ENCODE measurements at regions not wholly inside any gene's neighbourhood (a gene's known extent, or its start where the extent isn't known, plus 50 kb on each side); places are given as distances from the start of the nearest gene placed in this dataset.
A peak's percentile ranks its signal among the peaks of the same experiment; 100 is the strongest.

GRCh38 chr11:28770806-28771205 lies 662.6 kb downstream of the METTL15 start:
- dilution Hi-C loops (cut with MboI; ENCODE audit: extremely low pct_ligation_motif_present, low sequenced_read_pairs) (no loop called here), intact Hi-C loops (cut with micrococcal nuclease) (no loop called here)
- FAIRE-seq (no peak), DNase-seq (ENCODE audit: low read depth, low spot score) (no peak)
- BruUV-seq (replicated peaks) = no TSS peak
- ChIA-PET CTCF (interaction anchor here (1.3 kb wide), 1 partner anchor 10 kb away, joined by 3 read pairs; no protein-coding TSS in a partner anchor), POLR2A (no interaction called here)
- H3K36me3 ChIP-seq (ENCODE audit: control insufficient read depth in 2 of 2, extremely low read depth in 1 of 2, insufficient read depth in 2 of 2, low read length in 2 of 2) = no peaks in the 10 kb centered on the region
- no peak overlapping the region for H3K9ac ChIP-seq (replicated peaks; ENCODE audit: extremely low read depth, insufficient read depth, low read length)
- no peaks in the 10 kb centered on the region for H4K20me1 ChIP-seq (replicated peaks; ENCODE audit: control insufficient read depth, extremely low read depth, insufficient read depth, low read length)
- H3K4me2 ChIP-seq (ENCODE audit: insufficient read depth, low read length) = no peak overlapping the region
- H3K9me1 ChIP-seq (replicated peaks; ENCODE audit: control insufficient read depth, extremely low read depth, insufficient read depth, low read length) = no peaks in the 10 kb centered on the region
- H3K9me3 ChIP-seq (replicated peaks; ENCODE audit: control insufficient read depth, insufficient read depth, low read length) = no peaks in the 10 kb centered on the region
- TF ChIP-seq CTCF (IDR thresholded peaks at IDR 0.05; ENCODE audit: extremely low read depth in 1 of 2, insufficient read depth in 1 of 2, low read depth in 1 of 2, low read length in 2 of 2) = no peak
- no peak for TF ChIP-seq EZH2 (IDR thresholded peaks at IDR 0.05; ENCODE audit: borderline replicate concordance, low read depth, low read length, severe bottlenecking)
- no peak for TF ChIP-seq POLR2AphosphoS5 (IDR thresholded peaks at IDR 0.05; ENCODE audit: insufficient read depth, low read depth, low read length)
- no peak for TF ChIP-seq FOS (IDR thresholded peaks at IDR 0.05; ENCODE audit: borderline replicate concordance, insufficient read depth, low read length)
- H3K4me1 ChIP-seq (ENCODE audit: control insufficient read depth, extremely low read depth, insufficient read depth, low read length) = peaks cover 15% of the 10 kb centered on the region
- H3K27me3 ChIP-seq (ENCODE audit: control insufficient read depth in 2 of 2, insufficient read depth in 2 of 2, low read length in 2 of 2) = no peaks in the 10 kb centered on the region
- H3K27ac ChIP-seq (ENCODE audit: insufficient read depth, low read depth, low read length) = no peak overlapping the region
- H3K79me2 ChIP-seq (ENCODE audit: control insufficient read depth, insufficient read depth, low read length) = peaks cover 30% of the 10 kb centered on the region
- H3K4me3 ChIP-seq (replicated peaks in 1 of 3; ENCODE audit: insufficient read depth in 1 of 3, low read depth in 1 of 3, low read length in 3 of 3) = no peak overlapping the region
- no peak overlapping the region for H2AFZ ChIP-seq (ENCODE audit: low read depth, low read length)

DNA sequence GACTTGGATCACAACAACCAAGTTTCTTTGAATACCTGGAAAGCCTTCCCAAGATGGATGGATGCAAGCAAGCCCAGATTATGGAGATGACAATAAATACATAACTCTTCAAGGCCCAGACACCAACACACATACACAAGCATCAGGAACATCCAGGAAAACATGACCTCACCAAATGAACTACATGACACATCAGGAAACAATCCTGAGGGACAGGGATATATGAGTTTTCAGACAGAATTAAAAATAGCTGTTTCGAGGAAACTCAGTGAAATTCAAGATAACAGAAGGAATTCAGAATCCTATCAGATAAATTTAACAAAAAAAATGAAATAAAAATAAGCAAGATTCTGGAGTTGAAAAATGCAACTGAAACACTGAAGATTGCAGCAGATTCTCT lies 659.4 kb downstream of the METTL15 start:
- intact Hi-C loops (cut with micrococcal nuclease) = loop anchor here (1.0 kb wide), 3 partner anchors 10 to 352 kb away; no protein-coding TSS in a partner anchor
- ChIA-PET CTCF (interaction anchor here (0.8 to 2.3 kb wide), 7 partner anchors 10 to 1069 kb away, joined by 3 to 9 read pairs (median 3); no protein-coding TSS in a partner anchor), POLR2A (no interaction called here)
- peak overlapping the region; percentile 72 for H3K9ac ChIP-seq (replicated peaks; ENCODE audit: extremely low read depth, insufficient read depth, low read length)
- no peak overlapping the region for H3K4me3 ChIP-seq (replicated peaks in 1 of 3; ENCODE audit: insufficient read depth in 1 of 3, low read depth in 1 of 3, low read length in 3 of 3)
- dilution Hi-C loops (cut with MboI; ENCODE audit: extremely low pct_ligation_motif_present, low sequenced_read_pairs) = no loop called here
- H3K9me1 ChIP-seq (replicated peaks; ENCODE audit: control insufficient read depth, extremely low read depth, insufficient read depth, low read length) = no peaks in the 10 kb centered on the region
- H3K79me2 ChIP-seq (ENCODE audit: control insufficient read depth, insufficient read depth, low read length) = peaks cover 17% of the 10 kb centered on the region
- H2AFZ ChIP-seq (ENCODE audit: low read depth, low read length) = no peak overlapping the region
- peak overlapping the region; percentile 32 for H3K4me2 ChIP-seq (ENCODE audit: insufficient read depth, low read length)
- TF ChIP-seq JUN (IDR thresholded peaks at IDR 0.05; ENCODE audit: borderline replicate concordance, insufficient read depth, insufficient read length, low read depth) (peak; percentile 94), POLR2AphosphoS5 (IDR thresholded peaks at IDR 0.05; ENCODE audit: insufficient read depth, low read depth, low read length) (peak; percentile 63), GATA2 (IDR thresholded peaks at IDR 0.05; ENCODE audit: insufficient read depth, insufficient read length, low read depth, low read length) (peak; percentile 62), CTCF (IDR thresholded peaks at IDR 0.05; ENCODE audit: extremely low read depth in 1 of 2, insufficient read depth in 1 of 2, low read depth in 1 of 2, low read length in 2 of 2) (no peak), FOS (IDR thresholded peaks at IDR 0.05; ENCODE audit: borderline replicate concordance, insufficient read depth, low read length) (peak; percentile 76)
- TF ChIP-seq, protein P1, sequence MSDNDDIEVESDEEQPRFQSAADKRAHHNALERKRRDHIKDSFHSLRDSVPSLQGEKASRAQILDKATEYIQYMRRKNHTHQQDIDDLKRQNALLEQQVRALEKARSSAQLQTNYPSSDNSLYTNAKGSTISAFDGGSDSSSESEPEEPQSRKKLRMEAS (IDR thresholded peaks at IDR 0.05; ENCODE audit: insufficient read depth, insufficient read length) = no peak
- DNase-seq (ENCODE audit: low read depth, low spot score) = peak; percentile 74
- H3K27me3 ChIP-seq (ENCODE audit: control insufficient read depth in 2 of 2, insufficient read depth in 2 of 2, low read length in 2 of 2) = no peaks in the 10 kb centered on the region
- H3K9me3 ChIP-seq (replicated peaks; ENCODE audit: control insufficient read depth, insufficient read depth, low read length) = no peaks in the 10 kb centered on the region
- H3K36me3 ChIP-seq (ENCODE audit: control insufficient read depth in 2 of 2, extremely low read depth in 1 of 2, insufficient read depth in 2 of 2, low read length in 2 of 2) = no peaks in the 10 kb centered on the region
- peak overlapping the region; percentile 82 for H3K27ac ChIP-seq (ENCODE audit: insufficient read depth, low read depth, low read length)
- BruUV-seq (replicated peaks) = no TSS peak
- H4K20me1 ChIP-seq (replicated peaks; ENCODE audit: control insufficient read depth, extremely low read depth, insufficient read depth, low read length) = no peaks in the 10 kb centered on the region
- peak; percentile 87 for FAIRE-seq
- H3K4me1 ChIP-seq (ENCODE audit: control insufficient read depth, extremely low read depth, insufficient read depth, low read length) = peaks cover 15% of the 10 kb centered on the region
